Endothelial cell of umbilical vein (primary cell): ENCODE measurements at regions not wholly inside any gene's neighbourhood (a gene's known extent, or its start where the extent isn't known, plus 50 kb on each side); places are given as distances from the start of the nearest gene placed in this dataset.

Source experiments
- BruUV-seq: library from RNA; stranded (reverse); fragments of 400-500 nt; replicated peaks from 2 replicates; lab custom pipeline; 2021; lab: Mats Ljungman, UMichigan
- CTCF ChIA-PET: fragments of 300-600, 350-600 bp; sonication (Branson Sonifier 250); formaldehyde crosslinking; loops from one replicate; lab custom pipeline; 2021; ENCODE audit warnings: antibody characterized with exemption, inconsistent platforms; lab: Charles Lee
- POLR2A ChIA-PET: fragments of 300-600, 350-600 bp; sonication (Branson Sonifier 250); formaldehyde crosslinking; loops from one replicate; lab custom pipeline; 2021; ENCODE audit warnings: antibody characterized with exemption, inconsistent platforms; lab: Charles Lee
- DNase-seq: peaks from one replicate; pipeline ENCODE4 v3.0.0-alpha.2; 2011; ENCODE audit warnings: low read depth, low spot score
- FAIRE-seq: peaks from 2 replicates; lab custom pipeline; 2011; peaks lifted over from hg19 to GRCh38; lab: Jason Lieb, UNC
- H2AFZ ChIP-seq: 2 replicates; pipeline ENCODE4 v1.6.0; 2012; ENCODE audit warnings: low read depth, low read length, control low read depth, inconsistent platforms
- H3K27ac ChIP-seq: 2 replicates; pipeline ENCODE4 v1.5.1; 2011; ENCODE audit warnings: low read depth, mild to moderate bottlenecking, control low read depth, low read length, moderate library complexity; ENCODE audit not compliant: insufficient read depth
- H3K27me3 ChIP-seq, 2 experiments: 2 replicates each; pipeline versions ENCODE4 v1.6.0 to v1.6.1; 2011; ENCODE audit warnings: low read length in 2 of 2, mixed read lengths in 1 of 2; ENCODE audit not compliant: control insufficient read depth in 2 of 2, insufficient read depth in 2 of 2
- H3K36me3 ChIP-seq, 2 experiments: 2 replicates in 1 of 2; 3 replicates in 1 of 2; pipeline ENCODE4 v1.5.1; 2011; ENCODE audit warnings: low read length in 2 of 2, mild to moderate bottlenecking in 1 of 2, moderate library complexity in 1 of 2; ENCODE audit not compliant: control insufficient read depth in 2 of 2, insufficient read depth in 2 of 2; ENCODE audit errors: extremely low read depth in 1 of 2
- H3K4me1 ChIP-seq: 3 replicates; pipeline ENCODE4 v1.5.1; 2011; ENCODE audit warnings: mild to moderate bottlenecking, low read length; ENCODE audit not compliant: control insufficient read depth, insufficient read depth; ENCODE audit errors: extremely low read depth
- H3K4me2 ChIP-seq: 2 replicates; pipeline ENCODE4 v1.6.1; 2011; ENCODE audit warnings: low read length, control low read depth, mixed read lengths; ENCODE audit not compliant: insufficient read depth
- H3K4me3 ChIP-seq, 3 experiments: fragments of 200-600 bp in 1 of 3; sonication (generic), shearing (Covaris generic) in 1 of 3; replicated peaks in 1 of 3; 2 replicates each; pipeline ENCODE4 v1.5.1; 2011 to 2016; ENCODE audit warnings: control low read depth in 3 of 3, low read length in 3 of 3, mild to moderate bottlenecking in 2 of 3, inconsistent platforms in 1 of 3, low read depth in 1 of 3, moderate library complexity in 1 of 3; ENCODE audit not compliant: insufficient read depth in 1 of 3
- H3K79me2 ChIP-seq: 2 replicates; pipeline ENCODE4 v1.6.0; 2012; ENCODE audit warnings: low read length, inconsistent platforms; ENCODE audit not compliant: control insufficient read depth, insufficient read depth
- H3K9ac ChIP-seq: replicated peaks from 2 replicates; pipeline ENCODE3; 2011; ENCODE audit warnings: low read length, control low read depth; ENCODE audit not compliant: insufficient read depth; ENCODE audit errors: extremely low read depth
- H3K9me1 ChIP-seq: replicated peaks from 3 replicates; pipeline ENCODE4 v1.6.0; 2011; ENCODE audit warnings: mild to moderate bottlenecking, low read length; ENCODE audit not compliant: control insufficient read depth, insufficient read depth; ENCODE audit errors: extremely low read depth
- H3K9me3 ChIP-seq: replicated peaks from 2 replicates; pipeline ENCODE4 v1.5.1; 2012; ENCODE audit warnings: low read length, inconsistent platforms; ENCODE audit not compliant: control insufficient read depth, insufficient read depth
- H4K20me1 ChIP-seq: replicated peaks from 2 replicates; pipeline ENCODE3; 2011; ENCODE audit warnings: mild to moderate bottlenecking, low read length; ENCODE audit not compliant: control insufficient read depth, insufficient read depth; ENCODE audit errors: extremely low read depth
- CTCF ChIP-seq, 2 donors: IDR thresholded peaks; 1 replicate in 1 of 2; 2 replicates in 1 of 2; pipeline ENCODE4 v1.5.1; 2011; ENCODE audit warnings: low read length in 2 of 2, mild to moderate bottlenecking in 2 of 2, moderate library complexity in 2 of 2, control low read depth in 1 of 2, inconsistent platforms in 1 of 2, low read depth in 1 of 2; ENCODE audit not compliant: insufficient read depth in 1 of 2; ENCODE audit errors: extremely low read depth in 1 of 2
- EZH2 ChIP-seq: IDR thresholded peaks from 2 replicates; pipeline ENCODE4 v1.6.1; 2012; ENCODE audit warnings: borderline replicate concordance, low read depth, mild to moderate bottlenecking, moderate library complexity, low read length, inconsistent platforms; ENCODE audit not compliant: severe bottlenecking
- FOS ChIP-seq: IDR thresholded peaks from 2 replicates; pipeline ENCODE4 v1.6.1; 2011; ENCODE audit warnings: mild to moderate bottlenecking, low read length, moderate library complexity, borderline replicate concordance; ENCODE audit not compliant: insufficient read depth
- GATA2 ChIP-seq: IDR thresholded peaks from 2 replicates; pipeline ENCODE4 v1.7.0; 2011; ENCODE audit warnings: low read depth, mild to moderate bottlenecking, moderate library complexity, mixed read lengths, low read length; ENCODE audit not compliant: insufficient read length, insufficient read depth
- JUN ChIP-seq: IDR thresholded peaks from 2 replicates; pipeline ENCODE4 v1.6.1; 2011; ENCODE audit warnings: borderline replicate concordance, low read depth; ENCODE audit not compliant: insufficient read length, insufficient read depth
- MAX ChIP-seq: IDR thresholded peaks from 2 replicates; pipeline ENCODE4 v1.6.1; 2011; ENCODE audit not compliant: insufficient read depth, insufficient read length
- MYC ChIP-seq: IDR thresholded peaks from one replicate; pipeline ENCODE4 v1.6.1; 2011; ENCODE audit warnings: mild to moderate bottlenecking, low read depth, low read length
- POLR2A ChIP-seq: IDR thresholded peaks from 2 replicates; pipeline ENCODE4 v1.6.1; 2012; ENCODE audit warnings: low read depth, mild to moderate bottlenecking, control low read depth, low read length
- POLR2AphosphoS5 ChIP-seq: IDR thresholded peaks from 2 replicates; pipeline ENCODE4 v1.6.1; 2012; ENCODE audit warnings: low read depth, mild to moderate bottlenecking, control low read depth, low read length, moderate library complexity; ENCODE audit not compliant: insufficient read depth
- dilution Hi-C: fragments of 300-500 bp; cut with MboI; formaldehyde crosslinking; loops from one replicate; pipeline ENCODE4 v1.15.0; 2019; ENCODE audit warnings: low sequenced_read_pairs; ENCODE audit not compliant: extremely low pct_ligation_motif_present
- intact Hi-C: fragments of 100-400 bp; cut with micrococcal nuclease; formaldehyde crosslinking; loops from one replicate; pipeline ENCODE4 v1.10.0; 2022

GRCh38 chr14:31969699-31970240, 107.3 kb upstream of the ARHGAP5 start:
- no peaks in the 10 kb centered on the region for H3K79me2 ChIP-seq
- no peaks in the 10 kb centered on the region for H3K4me1 ChIP-seq
- no peaks in the 10 kb centered on the region for H3K36me3 ChIP-seq
- no peak for TF ChIP-seq MAX
- no peak for TF ChIP-seq POLR2AphosphoS5
- no peak for TF ChIP-seq POLR2A
- TF ChIP-seq JUN: no peak
- no peak for TF ChIP-seq EZH2
- no peak for TF ChIP-seq FOS
- no peak for TF ChIP-seq GATA2
- no peak for TF ChIP-seq CTCF (IDR thresholded peaks at IDR 0.05; ENCODE audit: extremely low read depth in 1 of 2, insufficient read depth in 1 of 2, low read depth in 1 of 2, low read length in 2 of 2)
- TF ChIP-seq MYC: no peak
- no peak overlapping the region for H3K4me3 ChIP-seq
- H3K4me2 ChIP-seq: no peak overlapping the region
- POLR2A ChIA-PET: no interaction called here
- no peak overlapping the region for H3K9ac ChIP-seq
- no peak for DNase-seq
- no peaks in the 10 kb centered on the region for H3K9me1 ChIP-seq
- CTCF ChIA-PET: interaction anchor here (0.5 to 1.4 kb wide), 4 partner anchors 9 to 514 kb away, joined by 3 to 4 read pairs (median 4); no protein-coding TSS in a partner anchor
- no peaks in the 10 kb centered on the region for H4K20me1 ChIP-seq
- no peak for FAIRE-seq
- intact Hi-C loops (no loop called here), dilution Hi-C loops (no loop called here)
- H3K27ac ChIP-seq: no peak overlapping the region
- H3K27me3 ChIP-seq: no peaks in the 10 kb centered on the region
- no peak overlapping the region for H2AFZ ChIP-seq
- H3K9me3 ChIP-seq: no peaks in the 10 kb centered on the region
- no TSS peak for BruUV-seq
